DMS79 (cell line): ENCODE measurements at regions not wholly inside any gene's neighbourhood (a gene's known extent, or its start where the extent isn't known, plus 50 kb on each side); places are given as distances from the start of the nearest gene placed in this dataset.
"Not testable (repeated sequence)": the region's sequence is repeated elsewhere in the genome, so short reads cannot be mapped to it uniquely, and the experiment has no call there.

ENCODE experiments used
- DNase-seq: peaks from one replicate; lab custom pipeline; 2025; lab: John Stamatoyannopoulos, UW

- no peak for DNase-seq
These were observed 935.5 kb upstream of the FBXO33 start for GRCh38 chr14:40367717-40368116.

DNA sequence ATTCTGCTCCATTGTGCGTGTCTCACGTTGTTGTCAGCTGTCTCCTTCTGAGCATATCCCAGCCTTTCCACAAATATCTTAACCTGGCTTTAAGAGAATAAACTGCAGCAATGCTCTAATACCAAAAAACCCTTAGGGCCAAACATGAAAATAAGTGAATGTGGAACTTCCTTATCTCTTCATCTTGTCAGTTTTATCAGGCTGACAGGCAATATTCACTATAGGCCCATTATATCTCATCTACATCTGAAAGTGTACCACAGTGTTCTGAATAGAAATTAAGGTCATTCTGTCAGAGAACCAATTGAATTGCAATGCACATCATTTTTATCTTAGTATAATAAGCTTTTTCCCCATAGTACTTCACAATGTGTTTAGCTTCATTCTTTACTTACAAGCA, 933.1 kb upstream of the FBXO33 start:
- no peak for DNase-seq

DNA sequence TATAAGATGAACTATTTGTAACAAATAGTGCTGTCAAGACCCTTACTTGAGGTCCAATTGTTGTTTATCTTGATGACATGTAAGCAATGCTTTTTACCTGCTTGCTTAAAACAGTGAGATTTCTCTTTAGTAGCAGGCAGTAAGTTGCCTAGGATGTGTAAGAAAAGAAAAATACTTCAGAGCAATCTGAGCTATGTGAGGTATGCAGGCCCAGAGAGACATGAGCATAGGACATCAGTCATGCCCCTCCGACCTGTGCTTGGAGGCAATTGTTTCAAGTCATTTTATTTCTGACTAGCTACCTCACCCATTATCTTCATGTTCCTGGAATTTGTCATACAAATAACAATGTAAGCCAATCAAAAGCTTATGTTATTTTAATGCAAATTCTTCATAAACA, 930.6 kb upstream of the FBXO33 start:
- DNase-seq, result no peak

- no peak for DNase-seq
These were observed 922.5 kb upstream of the FBXO33 start for GRCh38 chr14:40354754-40355153.

DNA sequence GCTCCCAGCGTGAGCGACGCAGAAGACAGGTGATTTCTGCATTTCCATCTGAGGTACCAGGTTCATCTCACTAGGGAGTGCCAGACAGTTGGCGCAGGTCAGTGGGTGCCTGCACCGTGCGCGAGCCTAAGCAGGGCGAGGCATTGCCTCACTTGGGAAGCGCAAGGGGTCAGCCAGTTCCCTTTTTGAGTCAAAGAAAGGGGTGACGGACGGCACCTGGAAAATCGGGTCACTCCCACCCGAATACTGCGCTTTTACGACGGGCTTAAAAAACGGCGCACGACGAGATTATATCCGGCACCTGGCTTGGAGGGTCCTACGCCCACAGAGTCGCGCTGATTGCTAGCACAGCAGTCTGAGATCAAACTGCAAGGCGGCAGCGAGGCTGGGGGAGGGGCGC, 915.9 kb upstream of the FBXO33 start:
- DNase-seq, result not testable (repeated sequence)

DNA sequence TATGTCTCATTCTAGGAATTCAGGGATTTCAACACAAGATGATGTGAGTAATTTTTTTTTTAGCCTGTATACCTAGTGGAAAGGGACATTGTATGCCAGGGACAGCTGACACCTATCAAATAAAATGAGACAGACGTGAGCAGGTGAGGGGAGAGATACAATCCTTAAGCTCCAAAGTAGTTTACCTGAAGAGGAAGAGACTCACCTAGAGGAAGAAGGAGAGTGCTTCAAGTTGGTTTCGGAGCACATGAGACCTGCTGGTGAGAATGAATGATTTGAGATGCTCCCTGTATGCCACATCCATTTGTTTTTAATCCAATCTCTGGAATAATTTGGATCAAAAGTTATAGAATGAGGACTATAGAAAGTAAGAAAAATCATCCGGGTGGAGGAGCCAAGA, 915.4 kb upstream of the FBXO33 start:
- no peak for DNase-seq

GRCh38 chr14:40346275-40346674, 914.0 kb upstream of the FBXO33 start:
- no peak for DNase-seq

DNA sequence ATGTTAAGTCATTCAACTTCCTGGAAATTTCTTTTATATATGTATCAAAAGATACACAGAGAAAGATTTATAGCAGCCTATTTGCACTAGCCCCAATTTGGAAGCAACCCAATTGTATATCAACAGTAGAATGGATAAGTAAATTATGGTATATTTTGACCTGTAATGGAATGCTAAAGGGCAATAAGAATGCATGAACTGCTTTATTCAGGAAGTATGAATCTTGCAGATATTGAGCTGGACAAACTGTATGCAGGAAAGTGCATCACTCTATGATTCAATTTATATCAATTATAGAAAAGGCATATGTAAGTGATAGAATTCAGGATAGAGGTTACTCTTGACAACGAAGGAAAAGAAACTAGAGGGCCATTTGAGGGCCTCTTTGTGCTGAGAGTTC, 913.1 kb upstream of the FBXO33 start:
- DNase-seq, result no peak

DNA sequence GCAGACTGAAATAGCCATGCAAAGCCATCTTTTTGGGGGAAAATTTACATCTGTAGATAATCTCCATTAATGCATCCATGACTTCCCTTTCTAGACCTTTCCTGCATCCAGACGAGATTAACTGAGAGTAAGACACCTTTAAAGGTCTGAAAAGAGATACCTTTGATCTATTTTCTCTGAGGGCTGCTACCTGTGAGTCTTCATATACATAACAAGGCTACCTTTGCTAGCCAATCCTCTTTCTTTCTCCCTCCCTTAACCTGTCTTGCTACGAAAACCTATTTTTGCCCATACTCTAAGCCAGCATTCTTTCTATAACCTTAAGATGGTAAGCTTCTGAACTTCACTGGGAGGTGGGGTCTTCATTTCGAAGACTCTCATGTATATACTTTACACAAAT, 908.5 kb upstream of the FBXO33 start:
- no peak for DNase-seq

DNA sequence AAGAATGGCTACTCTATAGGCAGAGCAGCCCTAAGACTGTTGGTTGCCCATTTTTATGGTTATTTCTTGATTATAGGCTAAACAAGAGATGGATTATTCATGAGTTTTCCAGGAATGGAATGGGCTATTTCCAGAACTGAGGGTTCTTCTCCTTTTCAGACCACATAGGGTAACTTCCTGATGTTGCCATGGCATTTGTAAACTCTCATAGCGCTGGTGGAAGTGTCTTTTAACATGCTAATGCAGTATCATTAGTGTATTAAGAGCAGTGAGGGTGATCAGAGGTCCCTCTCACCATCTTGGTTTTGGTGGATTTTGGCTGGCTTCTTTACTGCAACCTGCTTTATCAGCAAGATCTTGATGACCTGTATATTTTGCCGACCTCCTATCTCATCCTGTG, 904.6 kb upstream of the FBXO33 start:
- DNase-seq, result no peak

GRCh38 chr14:40326519-40326918, 894.3 kb upstream of the FBXO33 start:
- DNase-seq, result not testable (repeated sequence)

GRCh38 chr14:40318211-40318719, 886.0 kb upstream of the FBXO33 start:
- no peak for DNase-seq

DNA sequence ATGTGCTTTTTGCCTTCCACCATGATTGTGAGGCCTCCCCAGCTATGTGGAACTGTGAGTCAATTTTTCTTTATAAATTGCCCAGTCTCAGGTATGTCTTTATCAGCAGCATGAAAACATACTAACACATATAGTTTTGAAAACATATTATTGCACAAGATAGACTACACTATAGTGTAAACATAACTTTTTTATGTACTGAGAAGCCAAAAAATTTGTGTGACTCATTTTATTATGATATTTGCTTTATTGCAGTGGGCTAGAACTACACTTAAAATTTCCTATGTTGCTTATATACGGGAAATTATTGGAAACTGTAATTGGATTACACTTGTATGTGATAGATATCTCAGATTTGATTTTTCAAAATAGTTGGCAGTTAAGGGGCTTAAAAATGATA, 885.5 kb upstream of the FBXO33 start:
- no peak for DNase-seq

GRCh38 chr14:40312296-40312695, 880.1 kb upstream of the FBXO33 start:
- DNase-seq, result no peak

GRCh38 chr14:40309124-40309523, 876.9 kb upstream of the FBXO33 start:
- no peak for DNase-seq

DNA sequence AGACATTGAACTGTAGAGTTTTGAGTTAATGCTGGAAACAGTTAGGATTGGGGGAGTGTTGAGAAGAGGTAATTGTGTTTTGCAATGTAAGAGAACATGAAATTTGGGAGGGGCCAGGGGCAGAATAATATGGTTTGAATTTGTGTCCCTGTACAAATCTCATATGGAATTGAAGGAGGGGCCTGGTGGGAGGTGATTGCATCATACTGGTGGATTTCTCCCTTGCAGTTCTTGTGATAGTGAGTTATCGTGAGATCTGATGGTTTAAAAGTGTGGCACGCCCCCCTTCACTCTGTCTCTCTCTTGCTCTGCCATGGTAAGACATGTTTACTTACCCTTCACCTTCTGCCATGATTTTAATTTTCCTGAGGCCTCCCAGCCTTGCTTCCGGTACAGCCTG, 876.0 kb upstream of the FBXO33 start:
- DNase-seq, result no peak

DNA sequence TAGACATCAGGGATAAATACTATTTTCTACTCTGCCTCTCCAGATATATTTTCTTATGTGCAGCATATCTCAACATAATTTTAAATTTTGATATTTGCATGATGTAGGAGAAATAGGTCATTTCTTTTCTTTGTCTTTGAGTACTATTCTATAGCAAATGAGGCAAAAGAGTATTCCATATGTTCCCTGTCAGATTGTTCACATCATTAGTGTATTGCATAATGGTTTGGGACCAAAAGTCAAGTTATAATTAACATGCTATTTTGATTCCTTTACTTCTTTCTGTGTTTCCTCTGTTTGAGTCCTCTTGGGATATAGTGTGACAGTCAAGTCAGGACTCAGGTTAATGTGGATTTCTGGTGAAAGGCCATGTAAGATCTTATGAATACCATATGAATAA, 864.6 kb upstream of the FBXO33 start:
- no peak for DNase-seq

GRCh38 chr14:40292664-40293063, 860.4 kb upstream of the FBXO33 start:
- no peak for DNase-seq

DNA sequence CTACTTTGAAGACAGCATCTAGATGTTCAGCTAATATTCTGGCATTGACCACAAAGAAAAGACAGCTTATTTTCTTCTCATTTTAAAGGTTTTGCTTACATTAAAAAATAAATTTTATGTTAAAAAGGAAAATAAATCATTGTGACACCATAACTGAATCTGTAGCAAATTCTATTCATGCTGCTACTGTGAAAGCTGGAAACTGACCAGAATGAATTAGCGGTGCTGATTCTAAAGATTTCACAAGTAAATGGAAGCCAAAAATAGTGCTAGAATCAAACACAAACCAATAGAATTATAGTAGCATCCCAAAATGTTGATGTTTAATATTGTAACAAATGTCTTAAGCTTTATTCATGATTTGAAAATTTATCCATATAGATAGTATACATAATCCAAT, 850.0 kb upstream of the FBXO33 start:
- DNase-seq, result no peak

DNA sequence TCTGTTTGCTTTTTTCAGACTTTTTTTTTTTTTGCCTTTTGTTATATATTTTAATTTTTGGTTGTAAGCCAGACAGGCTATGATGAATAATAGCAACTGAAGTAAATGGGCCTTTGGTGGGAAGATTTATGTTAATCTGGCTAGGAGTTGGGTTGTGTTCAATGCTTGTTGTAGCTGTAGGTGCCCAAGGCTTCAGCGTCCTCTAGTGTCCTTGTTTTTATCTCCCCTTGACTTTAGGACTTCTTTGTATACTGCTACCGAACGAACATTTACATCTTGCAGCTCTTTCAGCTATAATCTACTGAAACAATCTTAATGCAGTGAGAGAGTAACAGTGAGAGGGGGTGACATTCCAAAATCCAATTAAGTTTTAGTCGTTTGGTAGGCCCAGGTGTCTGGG, 848.4 kb upstream of the FBXO33 start:
- no peak for DNase-seq

GRCh38 chr14:40273417-40273816, 841.2 kb upstream of the FBXO33 start:
- no peak for DNase-seq

- DNase-seq, result no peak
These were observed 839.2 kb upstream of the FBXO33 start for GRCh38 chr14:40271480-40271879.

DNA sequence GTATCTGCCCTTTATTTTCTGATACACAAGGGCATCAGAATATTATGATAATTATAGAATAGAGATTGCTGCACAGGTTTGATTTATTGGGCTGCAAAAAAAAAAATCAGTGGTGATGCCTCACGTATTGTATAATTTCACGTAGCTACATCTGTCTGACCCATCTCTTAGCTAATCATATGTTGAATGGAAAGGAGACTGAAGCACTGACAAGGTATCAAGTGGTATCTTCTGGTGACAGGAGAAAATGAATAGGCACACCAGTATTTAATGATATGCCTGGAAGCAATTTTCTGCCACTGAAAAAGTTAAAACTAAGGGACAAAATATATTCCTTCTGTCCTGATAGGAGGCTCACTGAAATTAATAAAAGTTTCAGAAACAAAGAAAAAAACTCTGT, 837.2 kb upstream of the FBXO33 start:
- DNase-seq, result no peak

GRCh38 chr14:40268236-40268635, 836.0 kb upstream of the FBXO33 start:
- DNase-seq, result no peak

DNA sequence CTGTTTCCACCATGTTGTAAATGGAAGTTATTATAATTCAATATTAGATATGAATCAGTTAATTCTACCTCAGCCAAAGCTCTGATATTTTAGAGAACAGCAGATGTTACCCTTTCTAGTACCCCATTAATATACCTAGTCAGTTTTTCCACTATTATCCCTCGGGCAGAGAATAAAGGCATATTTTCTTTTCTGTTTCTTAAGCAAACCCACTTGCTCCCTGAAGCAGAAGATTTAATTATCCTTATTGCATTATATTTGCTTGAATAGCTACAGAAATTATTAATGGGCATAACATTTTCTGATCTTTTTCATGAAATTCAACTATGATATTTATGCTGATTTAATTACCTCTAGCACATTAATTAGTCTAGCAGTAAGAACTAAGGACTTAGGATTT, 832.9 kb upstream of the FBXO33 start:
- no peak for DNase-seq
